ENCODE measurements at regions not wholly inside any gene's neighbourhood (a gene's known extent, or its start where the extent isn't known, plus 50 kb on each side); places are given as distances from the start of the nearest gene placed in this dataset.

DNA sequence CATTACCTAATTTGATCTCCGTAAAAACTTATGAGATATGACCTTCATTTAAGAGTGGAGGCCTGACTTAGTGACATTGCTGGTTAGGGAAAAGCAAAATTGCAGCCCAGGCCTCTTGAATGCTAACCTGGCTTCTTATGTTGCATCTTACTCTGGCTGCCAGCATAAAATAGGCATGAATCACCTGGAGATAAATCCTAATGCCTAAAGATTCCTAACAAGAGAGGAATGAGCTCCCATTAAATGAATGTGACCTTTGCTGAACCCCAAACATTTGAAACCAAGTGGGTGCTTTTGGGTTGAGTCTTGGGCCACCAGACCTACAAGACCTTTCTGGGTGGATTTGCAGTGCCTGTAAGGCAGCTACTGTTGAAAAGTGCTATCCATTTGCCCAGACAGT is 1145.6 kb upstream of the TENM4 start:
- TF ChIP-seq, protein P1, sequence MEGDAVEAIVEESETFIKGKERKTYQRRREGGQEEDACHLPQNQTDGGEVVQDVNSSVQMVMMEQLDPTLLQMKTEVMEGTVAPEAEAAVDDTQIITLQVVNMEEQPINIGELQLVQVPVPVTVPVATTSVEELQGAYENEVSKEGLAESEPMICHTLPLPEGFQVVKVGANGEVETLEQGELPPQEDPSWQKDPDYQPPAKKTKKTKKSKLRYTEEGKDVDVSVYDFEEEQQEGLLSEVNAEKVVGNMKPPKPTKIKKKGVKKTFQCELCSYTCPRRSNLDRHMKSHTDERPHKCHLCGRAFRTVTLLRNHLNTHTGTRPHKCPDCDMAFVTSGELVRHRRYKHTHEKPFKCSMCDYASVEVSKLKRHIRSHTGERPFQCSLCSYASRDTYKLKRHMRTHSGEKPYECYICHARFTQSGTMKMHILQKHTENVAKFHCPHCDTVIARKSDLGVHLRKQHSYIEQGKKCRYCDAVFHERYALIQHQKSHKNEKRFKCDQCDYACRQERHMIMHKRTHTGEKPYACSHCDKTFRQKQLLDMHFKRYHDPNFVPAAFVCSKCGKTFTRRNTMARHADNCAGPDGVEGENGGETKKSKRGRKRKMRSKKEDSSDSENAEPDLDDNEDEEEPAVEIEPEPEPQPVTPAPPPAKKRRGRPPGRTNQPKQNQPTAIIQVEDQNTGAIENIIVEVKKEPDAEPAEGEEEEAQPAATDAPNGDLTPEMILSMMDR (IDR thresholded peaks at IDR 0.05 in 4 of 5, conservative IDR thresholded peaks at IDR 0.05 in 1 of 5), result no peak
- TF ChIP-seq POLR2A (IDR thresholded peaks at IDR 0.05), result no peak

Measured in gastrocnemius medialis (tissue), 4 donors.